HFFc6 (cell line): ENCODE measurements at regions not wholly inside any gene's neighbourhood (a gene's known extent, or its start where the extent isn't known, plus 50 kb on each side); places are given as distances from the start of the nearest gene placed in this dataset.

Source experiments
- DNase-seq: peaks from one replicate; pipeline ENCODE4 v3.0.0-alpha.2; 2018
- H3K27ac Mint-ChIP-seq: 2 replicates; pipeline ENCODE4 v1.8.0; 2020; ENCODE audit warnings: mild to moderate bottlenecking, mixed read lengths
- H3K27me3 Mint-ChIP-seq: 2 replicates; pipeline ENCODE4 v1.8.0; 2021; ENCODE audit warnings: mild to moderate bottlenecking, moderate library complexity, mixed read lengths; ENCODE audit not compliant: insufficient read depth
- H3K36me3 Mint-ChIP-seq: 2 replicates; pipeline ENCODE4 v1.8.0; 2021; ENCODE audit warnings: low read depth, mixed read lengths
- H3K4me1 Mint-ChIP-seq: 2 replicates; pipeline ENCODE4 v1.8.0; 2020; ENCODE audit warnings: low read depth, mixed read lengths
- H3K4me3 Mint-ChIP-seq: 2 replicates; pipeline ENCODE4 v1.8.0; 2020; ENCODE audit warnings: mild to moderate bottlenecking, moderate library complexity, mixed read lengths
- H3K9me3 Mint-ChIP-seq: 2 replicates; pipeline ENCODE4 v1.8.0; 2020; ENCODE audit warnings: mild to moderate bottlenecking, mixed read lengths
- CTCF ChIP-seq: fragments of 200-600 bp; sonication (generic); IDR thresholded peaks from 2 replicates; pipeline ENCODE4 v1.5.0; 2021; ENCODE audit warnings: antibody characterized with exemption, mild to moderate bottlenecking

- H3K4me3 Mint-ChIP-seq = no peak overlapping the region
- DNase-seq = no peak
- H3K9me3 Mint-ChIP-seq = peaks cover 5% of the 10 kb centered on the region; the same call in 1 of the 2 replicates
- TF ChIP-seq CTCF = no peak
- no peak overlapping the region for H3K27ac Mint-ChIP-seq
- no peaks in the 10 kb centered on the region for H3K4me1 Mint-ChIP-seq
- peaks cover 3% of the 10 kb centered on the region for H3K27me3 Mint-ChIP-seq
- H3K36me3 Mint-ChIP-seq = 0 out of 2 replicates have a peak, but pooled peaks cover 4% of the 10 kb centered on the region
Observed at GRCh38 chr5:144915452-144915851, 744.8 kb downstream of the KCTD16 start.

GRCh38 chr5:144913661-144914060 lies 743.0 kb downstream of the KCTD16 start:
- no peak for DNase-seq
- Mint-ChIP-seq H3K27me3 (peaks cover 4% of the 10 kb centered on the region), H3K27ac (no peak overlapping the region), H3K4me1 (no peaks in the 10 kb centered on the region), H3K36me3 (0 out of 2 replicates have a peak, but pooled peaks cover 5% of the 10 kb centered on the region), H3K4me3 (no peak overlapping the region), H3K9me3 (peaks cover 5% of the 10 kb centered on the region; the same call in 1 of the 2 replicates)
- no peak for TF ChIP-seq CTCF

- no peak for TF ChIP-seq CTCF
- Mint-ChIP-seq H3K9me3 (no peaks in the 10 kb centered on the region), H3K4me3 (no peak overlapping the region), H3K27ac (no peak overlapping the region), H3K36me3 (no peaks in the 10 kb centered on the region), H3K27me3 (no peaks in the 10 kb centered on the region; the same call in 1 of the 2 replicates), H3K4me1 (no peaks in the 10 kb centered on the region)
- no peak for DNase-seq
Observed at GRCh38 chr5:144896473-144896872, 725.8 kb downstream of the KCTD16 start.

- H3K27me3 Mint-ChIP-seq = no peaks in the 10 kb centered on the region; the same call in 1 of the 2 replicates
- H3K4me1 Mint-ChIP-seq = no peaks in the 10 kb centered on the region
- no peak overlapping the region for H3K4me3 Mint-ChIP-seq
- no peak overlapping the region for H3K27ac Mint-ChIP-seq
- no peaks in the 10 kb centered on the region for H3K36me3 Mint-ChIP-seq
- no peak for TF ChIP-seq CTCF
- H3K9me3 Mint-ChIP-seq = no peaks in the 10 kb centered on the region
- DNase-seq = no peak
Observed at GRCh38 chr5:144886668-144887067, 716.0 kb downstream of the KCTD16 start.

GRCh38 chr5:144882739-144883283 lies 712.1 kb downstream of the KCTD16 start:
- Mint-ChIP-seq H3K9me3 (no peaks in the 10 kb centered on the region), H3K27me3 (no peaks in the 10 kb centered on the region), H3K4me3 (no peak overlapping the region), H3K27ac (no peak overlapping the region), H3K36me3 (no peaks in the 10 kb centered on the region), H3K4me1 (no peaks in the 10 kb centered on the region)
- no peak for TF ChIP-seq CTCF
- DNase-seq = no peak
